RWPE1 (cell line): ENCODE measurements at regions not wholly inside any gene's neighbourhood (a gene's known extent, or its start where the extent isn't known, plus 50 kb on each side); places are given as distances from the start of the nearest gene placed in this dataset.

Source experiments
- CTCF ChIA-PET: fragments of 350-600 bp; sonication (Branson Sonifier 250); formaldehyde crosslinking; extraction: SDS; loops from one replicate; lab custom pipeline; 2021; lab: Yijun Ruan, JAX
- POLR2A ChIA-PET: fragments of 400-600 bp; formaldehyde crosslinking; extraction: SDS; loops from one replicate; lab custom pipeline; 2020; ENCODE audit warnings: antibody characterized with exemption; ENCODE audit not compliant: low non-redundant PET; lab: Yijun Ruan, JAX
- DNase-seq: peaks from one replicate; pipeline ENCODE4 v3.0.0; 2012; ENCODE audit warnings: low spot score
- H3K27ac ChIP-seq: fragments of 450-650 bp; 2 replicates; pipeline ENCODE4 v1.5.1; 2017
- TF ChIP-seq, protein P1 (sequence below): fragments of 450-650 bp; conservative IDR thresholded peaks from 2 replicates; pipeline ENCODE4 v1.5.1; 2017; ENCODE audit warnings: low read depth, mild to moderate bottlenecking

DNA sequence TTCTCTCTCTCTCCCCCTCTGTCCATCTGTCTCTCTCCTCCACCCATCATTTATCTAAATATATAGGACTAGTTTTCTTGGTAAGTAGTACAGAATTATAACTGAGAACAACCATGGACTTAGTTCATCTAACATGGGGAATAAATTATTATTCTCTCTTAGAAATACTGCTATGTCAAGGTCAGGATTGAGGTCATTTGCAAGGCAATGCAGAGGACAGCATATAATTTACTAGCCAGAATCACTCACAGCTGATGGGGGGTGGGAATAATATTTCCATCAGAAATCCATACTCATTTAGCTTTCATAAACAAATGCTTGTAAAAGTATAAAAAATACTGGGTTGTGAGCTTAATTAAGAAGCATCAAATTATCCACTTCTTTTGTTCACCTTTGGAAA is 553.9 kb upstream of the POU3F2 start:
- no peak overlapping the region for H3K27ac ChIP-seq
- DNase-seq = no peak
- TF ChIP-seq, protein P1, sequence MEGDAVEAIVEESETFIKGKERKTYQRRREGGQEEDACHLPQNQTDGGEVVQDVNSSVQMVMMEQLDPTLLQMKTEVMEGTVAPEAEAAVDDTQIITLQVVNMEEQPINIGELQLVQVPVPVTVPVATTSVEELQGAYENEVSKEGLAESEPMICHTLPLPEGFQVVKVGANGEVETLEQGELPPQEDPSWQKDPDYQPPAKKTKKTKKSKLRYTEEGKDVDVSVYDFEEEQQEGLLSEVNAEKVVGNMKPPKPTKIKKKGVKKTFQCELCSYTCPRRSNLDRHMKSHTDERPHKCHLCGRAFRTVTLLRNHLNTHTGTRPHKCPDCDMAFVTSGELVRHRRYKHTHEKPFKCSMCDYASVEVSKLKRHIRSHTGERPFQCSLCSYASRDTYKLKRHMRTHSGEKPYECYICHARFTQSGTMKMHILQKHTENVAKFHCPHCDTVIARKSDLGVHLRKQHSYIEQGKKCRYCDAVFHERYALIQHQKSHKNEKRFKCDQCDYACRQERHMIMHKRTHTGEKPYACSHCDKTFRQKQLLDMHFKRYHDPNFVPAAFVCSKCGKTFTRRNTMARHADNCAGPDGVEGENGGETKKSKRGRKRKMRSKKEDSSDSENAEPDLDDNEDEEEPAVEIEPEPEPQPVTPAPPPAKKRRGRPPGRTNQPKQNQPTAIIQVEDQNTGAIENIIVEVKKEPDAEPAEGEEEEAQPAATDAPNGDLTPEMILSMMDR = no peak
- POLR2A ChIA-PET = no interaction called here
- CTCF ChIA-PET = no interaction called here

DNA sequence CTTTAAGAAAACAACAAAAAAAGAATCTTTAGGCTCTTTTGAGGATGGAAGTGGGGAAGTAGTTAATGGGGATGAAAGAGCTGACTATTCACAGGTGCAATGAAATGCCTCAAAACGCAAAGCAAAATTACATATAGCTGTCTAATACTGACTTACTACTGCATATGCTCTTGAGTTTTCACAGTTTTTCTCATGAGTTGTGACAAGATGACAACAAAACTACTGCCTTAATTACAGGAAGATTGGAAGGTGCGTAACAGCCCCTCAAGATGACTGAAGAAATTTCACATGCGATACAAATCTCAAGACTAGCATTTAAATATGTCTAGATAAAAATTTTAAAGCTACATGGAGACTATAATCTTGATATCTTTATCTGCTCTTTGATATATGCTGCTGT is 547.8 kb upstream of the POU3F2 start:
- CTCF ChIA-PET = no interaction called here
- TF ChIP-seq, protein P1 = no peak
- POLR2A ChIA-PET = no interaction called here
- no peak overlapping the region for H3K27ac ChIP-seq
- DNase-seq = no peak

DNA sequence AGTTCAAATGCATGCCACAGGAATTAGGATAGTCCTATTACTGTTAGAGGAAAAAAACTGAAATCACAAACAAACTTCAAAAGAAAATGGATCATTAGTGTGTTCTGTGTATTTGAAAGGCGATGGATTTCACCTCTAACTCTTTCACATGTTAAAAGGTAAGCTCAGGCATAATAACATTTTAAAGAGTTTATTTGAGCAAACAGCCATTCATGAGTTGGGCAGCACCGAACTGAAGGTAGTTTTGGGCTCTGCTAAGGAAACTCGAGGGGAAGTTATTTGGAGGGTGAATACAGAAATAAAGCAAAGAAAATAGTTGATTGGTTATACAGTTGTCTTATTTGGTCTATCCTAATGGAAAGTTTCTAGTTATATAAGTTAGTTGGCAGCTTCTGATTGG is 546.5 kb upstream of the POU3F2 start:
- no peak for DNase-seq

DNA sequence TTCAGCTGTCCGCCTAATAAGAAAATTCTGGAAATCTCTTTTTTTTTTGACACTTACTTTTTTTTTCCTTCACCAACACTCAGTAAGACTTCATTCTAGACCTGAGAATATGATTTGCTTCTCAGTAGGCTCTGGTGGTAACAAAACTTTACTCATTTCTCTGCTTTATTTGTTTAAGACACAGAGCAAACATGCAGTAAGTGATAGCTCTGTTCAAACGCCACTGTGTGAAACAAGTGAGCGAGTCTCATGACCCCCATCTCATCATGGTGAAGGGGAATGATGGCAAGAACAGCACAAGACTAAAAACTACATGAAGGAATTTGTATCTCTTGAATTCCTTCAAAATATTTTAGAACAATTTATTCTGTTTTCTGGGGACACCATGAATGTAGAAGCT is 541.6 kb upstream of the POU3F2 start:
- TF ChIP-seq, protein P1 = no peak
- CTCF ChIA-PET = interaction anchor here (0.7 kb wide), 1 partner anchor 475 kb away, joined by 3 read pairs; no protein-coding TSS in a partner anchor
- H3K27ac ChIP-seq = no peak overlapping the region
- no peak for DNase-seq
- POLR2A ChIA-PET = no interaction called here

More for the DNA sequence above, 546.5 kb upstream of the POU3F2 start:
- TF ChIP-seq, protein P1 = no peak
- H3K27ac ChIP-seq = no peak overlapping the region
- CTCF ChIA-PET = no interaction called here
- POLR2A ChIA-PET = no interaction called here

DNA sequence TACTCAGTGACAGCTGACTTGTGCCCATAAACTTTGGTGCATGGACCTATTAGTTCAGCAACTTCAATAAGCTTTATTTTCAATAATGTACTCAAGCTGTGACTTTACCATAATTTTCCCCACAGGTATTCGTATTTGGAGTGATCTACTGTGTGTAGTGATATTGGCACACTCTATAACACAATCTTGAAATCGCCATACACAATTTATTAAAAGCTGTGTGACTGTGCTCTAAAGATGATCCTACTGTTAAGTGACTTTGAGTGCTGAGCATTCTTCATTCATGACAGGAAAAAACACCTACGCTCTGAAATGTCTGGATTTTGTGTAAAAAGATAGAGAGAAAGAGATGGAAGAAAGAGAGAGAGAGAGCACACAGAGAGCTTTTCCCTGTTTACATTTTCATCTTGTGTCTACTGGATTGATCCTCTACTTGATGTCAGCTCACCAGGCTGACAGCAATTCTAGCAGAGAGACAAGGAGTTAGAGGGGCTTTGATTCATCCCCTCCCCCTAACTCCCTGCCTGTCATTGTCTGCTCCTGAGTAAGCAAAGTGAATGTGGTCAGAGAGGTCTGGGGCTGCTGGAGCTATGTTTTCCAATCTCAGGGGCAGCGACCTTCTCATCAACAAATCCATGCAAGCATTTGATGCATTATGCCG is 538.7 kb upstream of the POU3F2 start:
- H3K27ac ChIP-seq = no peak overlapping the region
- CTCF ChIA-PET = no interaction called here
- TF ChIP-seq, protein P1 = no peak
- POLR2A ChIA-PET = no interaction called here
- no peak for DNase-seq

DNA sequence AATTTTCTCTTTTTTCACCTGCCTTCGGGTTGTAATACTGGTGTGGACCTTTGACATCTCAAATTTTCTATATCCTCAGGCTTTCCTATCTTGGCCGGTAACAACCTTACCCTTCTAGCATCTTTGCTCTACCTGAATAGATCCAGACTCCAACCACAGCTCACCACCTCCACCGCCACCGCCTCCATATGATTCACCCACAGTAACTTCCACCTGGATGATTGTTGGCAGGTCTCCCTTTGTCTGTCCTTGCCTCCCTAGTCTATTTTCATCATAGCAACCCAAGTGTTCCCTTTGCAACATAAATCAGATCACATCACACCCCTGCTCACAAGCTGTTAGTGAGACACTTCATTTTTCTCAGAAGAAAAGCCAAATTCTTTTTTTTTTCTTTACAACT is 525.8 kb upstream of the POU3F2 start:
- TF ChIP-seq, protein P1 = no peak
- CTCF ChIA-PET = no interaction called here
- H3K27ac ChIP-seq = no peak overlapping the region
- DNase-seq = no peak
- POLR2A ChIA-PET = no interaction called here
